Osteoblast (primary cell): ENCODE measurements at regions not wholly inside any gene's neighbourhood (a gene's known extent, or its start where the extent isn't known, plus 50 kb on each side); places are given as distances from the start of the nearest gene placed in this dataset.

Source experiments
- DNase-seq: peaks from one replicate; pipeline ENCODE4 v3.0.0; 2011; ENCODE audit warnings: low spot score, mixed read lengths; ENCODE audit not compliant: insufficient read length; ENCODE audit errors: missing footprints
- H2AFZ ChIP-seq: 2 replicates; pipeline ENCODE4 v1.6.0; 2011; ENCODE audit warnings: mild to moderate bottlenecking, low read length
- H3K27ac ChIP-seq: 2 replicates; pipeline ENCODE4 v1.5.1; 2011; ENCODE audit warnings: mild to moderate bottlenecking, low read depth, low read length, moderate library complexity
- H3K27me3 ChIP-seq: 2 replicates; pipeline ENCODE4 v1.6.0; 2012; ENCODE audit warnings: mild to moderate bottlenecking, control low read depth, inconsistent platforms, low read length, moderate library complexity; ENCODE audit not compliant: insufficient read depth
- H3K36me3 ChIP-seq: 2 replicates; pipeline ENCODE4 v1.5.1; 2011; ENCODE audit warnings: mild to moderate bottlenecking, low read length, control low read depth, moderate library complexity; ENCODE audit not compliant: insufficient read depth
- H3K4me1 ChIP-seq: 2 replicates; pipeline ENCODE4 v1.5.1; 2011; ENCODE audit warnings: mild to moderate bottlenecking, low read length, control low read depth, moderate library complexity; ENCODE audit not compliant: insufficient read depth
- H3K4me2 ChIP-seq: 2 replicates; pipeline ENCODE4 v1.6.0; 2011; ENCODE audit warnings: mild to moderate bottlenecking, low read length; ENCODE audit not compliant: insufficient read depth
- H3K4me3 ChIP-seq: fragments of 200-600 bp; sonication (generic); 3 replicates; pipeline ENCODE4 v1.5.1; 2012; ENCODE audit warnings: mild to moderate bottlenecking, low read length, inconsistent platforms; ENCODE audit not compliant: insufficient read depth
- H3K79me2 ChIP-seq: 2 replicates; pipeline ENCODE4 v1.6.0; 2012; ENCODE audit warnings: mild to moderate bottlenecking, low read length, control low read depth, inconsistent platforms; ENCODE audit not compliant: insufficient read depth
- H3K9me3 ChIP-seq: 2 replicates; pipeline ENCODE4 v1.5.1; 2011; ENCODE audit warnings: low read depth, low read length, control low read depth
- H4K20me1 ChIP-seq: 2 replicates; pipeline ENCODE4 v1.6.0; 2012; ENCODE audit warnings: mild to moderate bottlenecking, low read length, control low read depth; ENCODE audit not compliant: insufficient read depth
- TF ChIP-seq, protein P1 (sequence below): IDR thresholded peaks from 2 replicates; pipeline ENCODE4 v1.5.1; 2011; ENCODE audit warnings: mild to moderate bottlenecking, low read depth, low read length, moderate library complexity; ENCODE audit errors: extremely low read depth

DNA sequence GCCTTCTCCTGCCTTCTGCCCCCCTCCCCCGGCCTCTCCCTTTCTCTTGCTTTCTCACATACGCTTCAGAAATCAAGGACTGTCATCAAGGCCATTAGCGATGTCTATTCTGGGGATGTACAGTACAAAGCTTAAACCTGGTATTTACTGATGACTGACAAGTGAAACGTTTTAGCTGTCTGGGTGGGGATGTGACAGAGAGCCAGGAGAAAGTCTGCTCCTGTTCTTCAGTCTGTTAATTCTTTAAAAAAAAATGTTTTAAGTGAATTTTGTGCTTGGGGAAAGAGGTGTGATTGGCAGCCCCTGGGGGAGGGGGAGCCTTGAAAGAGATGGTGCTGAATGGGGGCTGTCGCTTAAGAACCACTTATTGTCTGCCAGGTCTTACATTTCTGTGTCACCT lies 283.0 kb upstream of the PLXNA2 start:
- Histone ChIP-seq H3K27ac (no peak overlapping the region), H2AFZ (no peak overlapping the region), H4K20me1 (no peaks in the 10 kb centered on the region), H3K36me3 (no peaks in the 10 kb centered on the region), H3K9me3 (no peaks in the 10 kb centered on the region), H3K4me2 (no peak overlapping the region), H3K27me3 (no peaks in the 10 kb centered on the region), H3K4me3 (no peak overlapping the region), H3K4me1 (no peaks in the 10 kb centered on the region), H3K79me2 (no peaks in the 10 kb centered on the region)
- TF ChIP-seq, protein P1, sequence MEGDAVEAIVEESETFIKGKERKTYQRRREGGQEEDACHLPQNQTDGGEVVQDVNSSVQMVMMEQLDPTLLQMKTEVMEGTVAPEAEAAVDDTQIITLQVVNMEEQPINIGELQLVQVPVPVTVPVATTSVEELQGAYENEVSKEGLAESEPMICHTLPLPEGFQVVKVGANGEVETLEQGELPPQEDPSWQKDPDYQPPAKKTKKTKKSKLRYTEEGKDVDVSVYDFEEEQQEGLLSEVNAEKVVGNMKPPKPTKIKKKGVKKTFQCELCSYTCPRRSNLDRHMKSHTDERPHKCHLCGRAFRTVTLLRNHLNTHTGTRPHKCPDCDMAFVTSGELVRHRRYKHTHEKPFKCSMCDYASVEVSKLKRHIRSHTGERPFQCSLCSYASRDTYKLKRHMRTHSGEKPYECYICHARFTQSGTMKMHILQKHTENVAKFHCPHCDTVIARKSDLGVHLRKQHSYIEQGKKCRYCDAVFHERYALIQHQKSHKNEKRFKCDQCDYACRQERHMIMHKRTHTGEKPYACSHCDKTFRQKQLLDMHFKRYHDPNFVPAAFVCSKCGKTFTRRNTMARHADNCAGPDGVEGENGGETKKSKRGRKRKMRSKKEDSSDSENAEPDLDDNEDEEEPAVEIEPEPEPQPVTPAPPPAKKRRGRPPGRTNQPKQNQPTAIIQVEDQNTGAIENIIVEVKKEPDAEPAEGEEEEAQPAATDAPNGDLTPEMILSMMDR = no peak
- no peak for DNase-seq

DNA sequence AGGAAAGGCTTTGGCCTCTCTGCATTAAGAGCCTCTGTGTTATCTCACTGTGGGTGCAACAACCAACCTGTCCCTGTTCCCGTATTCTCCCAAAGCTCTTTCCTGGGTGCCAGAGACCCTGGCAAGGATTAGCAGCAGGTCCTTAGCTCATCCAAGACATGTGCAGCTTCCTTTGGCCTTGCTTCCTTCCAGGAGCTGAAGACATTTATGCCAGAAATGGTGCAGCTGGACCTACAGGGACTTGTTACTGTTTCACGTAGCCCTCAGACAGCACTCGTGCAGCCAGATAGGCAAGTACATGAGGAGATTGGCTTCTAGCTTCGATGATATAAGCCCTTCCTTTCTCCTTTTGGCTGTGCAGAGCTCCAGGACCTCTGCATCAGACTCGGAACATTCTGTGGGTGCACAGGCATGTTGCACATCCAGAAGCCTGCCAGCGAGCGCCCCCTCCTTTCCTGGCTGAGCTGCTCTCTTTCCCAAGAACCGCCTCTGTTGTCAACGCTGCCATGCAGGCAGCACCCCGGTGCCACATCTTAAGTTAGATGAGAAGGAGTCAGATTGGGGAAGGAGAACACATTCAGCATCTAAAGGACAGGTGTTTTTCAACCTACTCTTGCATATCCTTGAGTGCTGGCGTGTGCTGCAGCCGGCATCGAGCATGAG lies 284.5 kb upstream of the PLXNA2 start:
- Histone ChIP-seq H3K4me3 (no peak overlapping the region), H3K79me2 (no peaks in the 10 kb centered on the region), H3K36me3 (no peaks in the 10 kb centered on the region), H3K4me1 (no peaks in the 10 kb centered on the region), H3K4me2 (no peak overlapping the region), H2AFZ (no peak overlapping the region), H3K27ac (no peak overlapping the region), H3K9me3 (no peaks in the 10 kb centered on the region), H3K27me3 (no peaks in the 10 kb centered on the region), H4K20me1 (no peaks in the 10 kb centered on the region)
- TF ChIP-seq, protein P1 = no peak
- DNase-seq = no peak

DNA sequence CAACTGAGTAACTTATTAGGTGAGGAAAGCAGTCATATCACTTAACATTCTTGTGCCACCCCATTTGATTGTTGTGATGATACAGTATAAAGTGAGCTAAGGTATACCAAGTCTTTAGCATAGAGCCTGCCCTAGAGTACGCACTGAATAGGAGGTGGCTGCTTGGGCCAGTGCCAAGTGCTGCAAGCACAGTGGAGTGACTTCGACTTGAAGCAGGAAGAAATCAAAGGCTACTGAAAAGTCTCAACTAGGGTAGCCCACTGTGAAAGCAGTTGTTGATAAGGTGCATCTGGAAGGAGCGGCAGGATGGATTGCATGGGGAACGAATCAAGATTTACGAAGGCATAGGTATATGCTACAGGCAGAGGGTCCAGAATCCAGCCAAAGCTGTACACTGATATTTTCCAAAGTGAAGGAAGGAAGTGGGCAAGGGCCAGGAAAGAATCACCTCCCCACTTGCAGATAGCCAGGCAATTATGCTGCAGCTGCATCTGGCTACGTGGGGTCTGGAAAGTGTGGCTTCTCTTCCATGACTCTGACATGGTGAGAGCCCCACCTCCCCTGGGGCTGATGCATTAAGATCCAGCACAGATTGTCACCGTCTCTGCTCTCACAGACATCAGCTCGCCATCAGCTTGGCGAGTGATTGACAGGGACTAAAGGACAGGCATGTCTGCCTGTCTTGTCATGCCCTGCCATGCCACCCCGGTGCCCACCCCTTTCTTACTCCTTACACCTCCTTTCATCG lies 287.0 kb upstream of the PLXNA2 start:
- Histone ChIP-seq H3K27me3 (no peaks in the 10 kb centered on the region), H3K79me2 (no peaks in the 10 kb centered on the region), H3K36me3 (no peaks in the 10 kb centered on the region), H3K4me3 (no peak overlapping the region), H3K4me2 (no peak overlapping the region), H3K9me3 (no peaks in the 10 kb centered on the region), H3K27ac (no peak overlapping the region), H2AFZ (no peak overlapping the region), H3K4me1 (no peaks in the 10 kb centered on the region), H4K20me1 (no peaks in the 10 kb centered on the region)
- DNase-seq = no peak
- TF ChIP-seq, protein P1 = no peak

DNA sequence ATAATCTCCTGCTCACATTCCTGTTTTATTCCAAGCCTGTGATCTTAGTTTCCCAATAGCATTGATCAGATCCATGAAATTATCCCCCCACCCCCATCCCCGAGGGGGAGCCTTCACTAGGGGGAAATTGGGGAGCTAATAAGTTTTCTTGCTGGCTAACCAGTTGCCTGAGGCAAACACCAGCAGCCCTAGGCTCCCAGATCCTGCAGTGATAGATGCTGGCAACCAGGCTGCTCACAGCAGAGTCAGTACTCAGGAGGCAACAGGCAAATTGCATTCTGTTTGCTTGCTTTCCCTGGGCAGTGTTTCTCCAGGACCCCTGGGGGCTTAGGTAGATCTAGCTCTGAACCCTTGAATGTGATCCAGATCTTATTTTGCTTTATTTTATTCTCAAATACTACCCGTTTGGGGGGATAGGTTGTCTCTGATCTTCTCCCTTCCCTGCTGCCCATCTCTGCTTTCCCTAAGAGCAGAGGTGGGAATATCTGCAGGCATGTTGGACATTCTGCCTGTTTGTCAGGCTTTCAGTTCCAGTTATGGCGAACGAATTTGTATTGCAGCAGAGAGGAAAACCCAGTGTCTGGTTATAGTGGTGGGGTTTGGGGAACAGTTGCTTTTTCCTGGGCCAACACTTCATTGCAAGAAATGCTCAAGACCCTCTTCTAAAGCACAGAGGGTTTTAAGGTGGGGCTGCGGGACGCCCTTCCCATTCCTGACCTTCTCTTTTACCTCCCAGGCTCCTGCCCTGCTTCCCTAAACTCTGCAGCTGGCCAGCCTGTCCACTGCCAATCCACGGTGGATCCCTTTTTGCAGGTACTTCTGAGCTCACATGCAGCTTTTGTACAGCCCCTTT lies 289.8 kb upstream of the PLXNA2 start:
- TF ChIP-seq, protein P1 = no peak
- Histone ChIP-seq H3K9me3 (no peaks in the 10 kb centered on the region), H3K27me3 (no peaks in the 10 kb centered on the region), H3K27ac (no peak overlapping the region), H3K4me3 (no peak overlapping the region), H3K36me3 (no peaks in the 10 kb centered on the region), H4K20me1 (no peaks in the 10 kb centered on the region), H3K4me1 (no peaks in the 10 kb centered on the region), H2AFZ (no peak overlapping the region), H3K79me2 (no peaks in the 10 kb centered on the region), H3K4me2 (no peak overlapping the region)
- no peak for DNase-seq
